Breast epithelium (tissue), 3 donors: ENCODE measurements at regions not wholly inside any gene's neighbourhood (a gene's known extent, or its start where the extent isn't known, plus 50 kb on each side); places are given as distances from the start of the nearest gene placed in this dataset.

Experiments
- POLR2A ChIP-seq: fragments of 450-650 bp; IDR thresholded peaks from one replicate; pipeline ENCODE4 v1.6.1; 2016; ENCODE audit warnings: antibody characterized with exemption, mild to moderate bottlenecking, moderate library complexity
- POLR2AphosphoS5 ChIP-seq, 3 donors: sonication (generic); formaldehyde crosslinking; IDR thresholded peaks; one replicate each; pipeline ENCODE4 v1.6.1; 2017; ENCODE audit warnings: antibody characterized with exemption in 3 of 3
- TF ChIP-seq, protein P1 (sequence below), 3 donors: fragments of 450-650 bp; IDR thresholded peaks; one replicate each; pipeline ENCODE4 v1.5.1; 2016 to 2017; ENCODE audit warnings: antibody characterized with exemption in 3 of 3, mild to moderate bottlenecking in 3 of 3, moderate library complexity in 3 of 3

DNA sequence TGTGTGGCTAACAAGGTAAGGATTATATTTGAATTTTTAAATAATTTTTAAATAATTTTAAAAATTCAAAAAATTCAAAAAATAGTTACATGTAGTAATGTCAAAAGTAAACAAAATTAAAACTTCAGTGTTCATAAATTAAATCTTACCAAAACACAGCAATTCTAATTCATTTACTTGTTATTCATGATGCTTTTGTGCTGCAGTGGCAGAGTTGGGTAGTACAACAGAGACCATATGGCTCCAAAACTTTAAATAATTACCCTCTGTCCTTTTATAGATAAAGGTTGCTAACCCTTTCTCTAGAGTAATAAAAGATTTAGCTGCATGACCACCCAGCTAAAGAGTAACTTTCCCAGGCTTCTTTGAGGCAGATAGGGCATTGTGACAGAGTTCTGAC lies 1355.6 kb downstream of the FSTL5 start:
- TF ChIP-seq, protein P1, sequence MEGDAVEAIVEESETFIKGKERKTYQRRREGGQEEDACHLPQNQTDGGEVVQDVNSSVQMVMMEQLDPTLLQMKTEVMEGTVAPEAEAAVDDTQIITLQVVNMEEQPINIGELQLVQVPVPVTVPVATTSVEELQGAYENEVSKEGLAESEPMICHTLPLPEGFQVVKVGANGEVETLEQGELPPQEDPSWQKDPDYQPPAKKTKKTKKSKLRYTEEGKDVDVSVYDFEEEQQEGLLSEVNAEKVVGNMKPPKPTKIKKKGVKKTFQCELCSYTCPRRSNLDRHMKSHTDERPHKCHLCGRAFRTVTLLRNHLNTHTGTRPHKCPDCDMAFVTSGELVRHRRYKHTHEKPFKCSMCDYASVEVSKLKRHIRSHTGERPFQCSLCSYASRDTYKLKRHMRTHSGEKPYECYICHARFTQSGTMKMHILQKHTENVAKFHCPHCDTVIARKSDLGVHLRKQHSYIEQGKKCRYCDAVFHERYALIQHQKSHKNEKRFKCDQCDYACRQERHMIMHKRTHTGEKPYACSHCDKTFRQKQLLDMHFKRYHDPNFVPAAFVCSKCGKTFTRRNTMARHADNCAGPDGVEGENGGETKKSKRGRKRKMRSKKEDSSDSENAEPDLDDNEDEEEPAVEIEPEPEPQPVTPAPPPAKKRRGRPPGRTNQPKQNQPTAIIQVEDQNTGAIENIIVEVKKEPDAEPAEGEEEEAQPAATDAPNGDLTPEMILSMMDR (IDR thresholded peaks at IDR 0.05), result no peak
- TF ChIP-seq POLR2AphosphoS5 (IDR thresholded peaks at IDR 0.05), result no peak
- TF ChIP-seq POLR2A, result no peak
